ENCODE measurements at regions not wholly inside any gene's neighbourhood (a gene's known extent, or its start where the extent isn't known, plus 50 kb on each side); places are given as distances from the start of the nearest gene placed in this dataset.

DNA sequence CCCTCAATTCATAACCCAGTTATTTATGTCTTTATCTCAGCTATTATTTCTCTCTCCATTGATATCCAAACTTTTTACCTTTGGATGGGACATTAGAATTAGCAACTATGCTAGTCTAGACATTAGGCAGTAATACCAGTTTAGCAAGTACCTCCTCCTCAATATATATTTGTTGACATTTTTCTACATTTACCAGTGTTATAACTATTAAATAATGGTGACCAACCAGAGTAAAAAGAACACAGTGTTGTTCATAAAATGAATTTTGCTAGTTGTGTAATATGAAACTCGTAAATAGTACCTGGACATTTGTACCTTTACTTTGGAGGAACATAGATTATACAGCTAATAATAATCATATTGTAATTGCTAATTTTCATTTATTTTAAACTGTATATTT lies 554.6 kb upstream of the CDH6 start:
- Histone ChIP-seq H3K9ac (ENCODE audit: low read depth, low read length) (no peak overlapping the region), H3K4me3 (ENCODE audit: low read depth in 1 of 2, low read length in 2 of 2) (no peak overlapping the region), H3K27me3 (ENCODE audit: insufficient read depth, low read length, poor library complexity) (no peaks in the 10 kb centered on the region), H3K4me2 (ENCODE audit: insufficient read depth, low read length) (no peak overlapping the region), H2AFZ (ENCODE audit: low read depth, low read length) (no peak overlapping the region), H3K36me3 (ENCODE audit: insufficient read depth, low read length) (no peaks in the 10 kb centered on the region), H3K4me1 (ENCODE audit: insufficient read depth, low read length) (no peaks in the 10 kb centered on the region), H3K9me3 (ENCODE audit: insufficient read depth, low read length, severe bottlenecking) (no peaks in the 10 kb centered on the region), H3K79me2 (ENCODE audit: insufficient read depth, low read length) (no peaks in the 10 kb centered on the region), H3K27ac (ENCODE audit: low read length) (no peak overlapping the region), H4K20me1 (ENCODE audit: insufficient read depth, low read length) (no peaks in the 10 kb centered on the region)
- ATAC-seq (ENCODE audit: insufficient read depth, low read depth) (no peak), DNase-seq (no peak)
- no peak for TF ChIP-seq EZH2 (IDR thresholded peaks at IDR 0.05; ENCODE audit: borderline replicate concordance, low read depth, low read length, severe bottlenecking)
- TF ChIP-seq, protein P1, sequence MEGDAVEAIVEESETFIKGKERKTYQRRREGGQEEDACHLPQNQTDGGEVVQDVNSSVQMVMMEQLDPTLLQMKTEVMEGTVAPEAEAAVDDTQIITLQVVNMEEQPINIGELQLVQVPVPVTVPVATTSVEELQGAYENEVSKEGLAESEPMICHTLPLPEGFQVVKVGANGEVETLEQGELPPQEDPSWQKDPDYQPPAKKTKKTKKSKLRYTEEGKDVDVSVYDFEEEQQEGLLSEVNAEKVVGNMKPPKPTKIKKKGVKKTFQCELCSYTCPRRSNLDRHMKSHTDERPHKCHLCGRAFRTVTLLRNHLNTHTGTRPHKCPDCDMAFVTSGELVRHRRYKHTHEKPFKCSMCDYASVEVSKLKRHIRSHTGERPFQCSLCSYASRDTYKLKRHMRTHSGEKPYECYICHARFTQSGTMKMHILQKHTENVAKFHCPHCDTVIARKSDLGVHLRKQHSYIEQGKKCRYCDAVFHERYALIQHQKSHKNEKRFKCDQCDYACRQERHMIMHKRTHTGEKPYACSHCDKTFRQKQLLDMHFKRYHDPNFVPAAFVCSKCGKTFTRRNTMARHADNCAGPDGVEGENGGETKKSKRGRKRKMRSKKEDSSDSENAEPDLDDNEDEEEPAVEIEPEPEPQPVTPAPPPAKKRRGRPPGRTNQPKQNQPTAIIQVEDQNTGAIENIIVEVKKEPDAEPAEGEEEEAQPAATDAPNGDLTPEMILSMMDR (IDR thresholded peaks at IDR 0.05; ENCODE audit: borderline replicate concordance, extremely low read depth, low read length, poor library complexity, severe bottlenecking) = no peak

DNA sequence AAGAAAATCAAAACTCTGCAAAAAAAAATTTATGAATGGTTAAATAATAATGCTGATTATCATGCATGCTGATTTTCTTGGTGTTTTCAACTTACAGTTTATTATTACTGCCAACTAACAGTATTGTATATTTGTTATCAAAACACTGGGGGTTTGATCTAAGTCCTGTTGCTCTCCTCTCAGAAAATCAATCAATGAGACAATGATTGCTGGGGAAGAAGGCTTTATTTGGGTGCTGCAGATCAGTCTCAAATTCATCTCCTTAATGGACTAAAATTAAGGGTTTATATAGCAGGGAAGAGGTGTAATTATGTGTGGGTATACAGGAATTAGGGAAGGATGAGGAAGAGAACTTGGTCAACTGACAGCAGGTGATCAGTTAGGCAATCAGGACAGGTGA lies 565.5 kb upstream of the CDH6 start:
- ATAC-seq (ENCODE audit: insufficient read depth, low read depth) (no peak), DNase-seq (no peak)
- no peaks in the 10 kb centered on the region for H3K36me3 ChIP-seq (ENCODE audit: insufficient read depth, low read length)
- H3K4me3 ChIP-seq (ENCODE audit: low read depth in 1 of 2, low read length in 2 of 2) = no peak overlapping the region
- H3K9ac ChIP-seq (ENCODE audit: low read depth, low read length) = no peak overlapping the region
- H3K9me3 ChIP-seq (ENCODE audit: insufficient read depth, low read length, severe bottlenecking) = no peaks in the 10 kb centered on the region
- no peak overlapping the region for H3K4me2 ChIP-seq (ENCODE audit: insufficient read depth, low read length)
- H3K27ac ChIP-seq (ENCODE audit: low read length) = no peak overlapping the region
- H3K79me2 ChIP-seq (ENCODE audit: insufficient read depth, low read length) = no peaks in the 10 kb centered on the region
- no peaks in the 10 kb centered on the region for H4K20me1 ChIP-seq (ENCODE audit: insufficient read depth, low read length)
- no peak for TF ChIP-seq EZH2 (IDR thresholded peaks at IDR 0.05; ENCODE audit: borderline replicate concordance, low read depth, low read length, severe bottlenecking)
- TF ChIP-seq, protein P1 (IDR thresholded peaks at IDR 0.05; ENCODE audit: borderline replicate concordance, extremely low read depth, low read length, poor library complexity, severe bottlenecking) = no peak
- H2AFZ ChIP-seq (ENCODE audit: low read depth, low read length) = no peak overlapping the region
- no peaks in the 10 kb centered on the region for H3K4me1 ChIP-seq (ENCODE audit: insufficient read depth, low read length)
- no peaks in the 10 kb centered on the region for H3K27me3 ChIP-seq (ENCODE audit: insufficient read depth, low read length, poor library complexity)

DNA sequence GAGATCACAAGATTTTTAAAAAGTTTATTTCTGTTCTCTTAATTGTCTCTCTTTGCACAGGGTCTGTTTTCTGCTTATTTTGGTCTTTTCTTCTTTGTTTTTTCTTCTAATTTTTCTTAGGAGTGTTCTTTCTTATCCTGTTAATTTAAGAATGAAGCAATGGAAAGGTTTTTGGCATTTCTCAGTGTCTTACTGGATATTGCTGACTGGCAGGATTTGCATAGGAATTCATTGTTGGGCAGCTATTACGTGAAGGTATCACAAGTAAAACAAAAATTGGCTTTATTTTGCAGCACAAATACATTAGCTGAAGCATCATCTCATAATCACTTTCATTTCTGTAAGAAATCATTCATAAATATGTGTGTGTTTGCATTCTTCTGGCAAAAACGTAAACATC lies 566.9 kb upstream of the CDH6 start:
- Histone ChIP-seq H3K9me3 (ENCODE audit: insufficient read depth, low read length, severe bottlenecking) (no peaks in the 10 kb centered on the region), H3K79me2 (ENCODE audit: insufficient read depth, low read length) (no peaks in the 10 kb centered on the region), H3K36me3 (ENCODE audit: insufficient read depth, low read length) (no peaks in the 10 kb centered on the region), H3K4me2 (ENCODE audit: insufficient read depth, low read length) (no peak overlapping the region), H3K4me3 (ENCODE audit: low read depth in 1 of 2, low read length in 2 of 2) (no peak overlapping the region), H3K4me1 (ENCODE audit: insufficient read depth, low read length) (no peaks in the 10 kb centered on the region), H3K9ac (ENCODE audit: low read depth, low read length) (no peak overlapping the region), H3K27ac (ENCODE audit: low read length) (no peak overlapping the region), H3K27me3 (ENCODE audit: insufficient read depth, low read length, poor library complexity) (no peaks in the 10 kb centered on the region), H4K20me1 (ENCODE audit: insufficient read depth, low read length) (no peaks in the 10 kb centered on the region), H2AFZ (ENCODE audit: low read depth, low read length) (no peak overlapping the region)
- DNase-seq = no peak
- ATAC-seq (ENCODE audit: insufficient read depth, low read depth) = no peak
- TF ChIP-seq EZH2 (IDR thresholded peaks at IDR 0.05; ENCODE audit: borderline replicate concordance, low read depth, low read length, severe bottlenecking) = no peak
- TF ChIP-seq, protein P1 (IDR thresholded peaks at IDR 0.05; ENCODE audit: borderline replicate concordance, extremely low read depth, low read length, poor library complexity, severe bottlenecking) = no peak

Measured in DND-41 (cell line).